Spleen (tissue), 7 donors: ENCODE measurements at regions not wholly inside any gene's neighbourhood (a gene's known extent, or its start where the extent isn't known, plus 50 kb on each side); places are given as distances from the start of the nearest gene placed in this dataset.

Experiments used
- POLR2AphosphoS5 ChIP-seq, 3 donors: sonication (generic); formaldehyde crosslinking; IDR thresholded peaks; one replicate each; pipeline ENCODE4 v1.5.1; 2017; ENCODE audit warnings: antibody characterized with exemption in 3 of 3
- TF ChIP-seq, protein P1 (sequence below), 11 experiments: fragments of 200-600 bp in 7 of 11; fragments of 450-650 bp in 4 of 11; sonication (generic) in 4 of 11; IDR thresholded peaks in 8 of 11; conservative IDR thresholded peaks in 3 of 11; 1 replicate in 7 of 11; 2 replicates in 4 of 11; pipeline versions ENCODE4 v1.4.0 to v1.8.0; 2016 to 2021; ENCODE audit warnings: antibody characterized with exemption in 11 of 11, inconsistent platforms in 4 of 11, mild to moderate bottlenecking in 1 of 11
- donor health status: DM: no; HTN: no; CAD: no; lungs with moderate emphysema.
- donor health status: DM: no; HTN: no; CAD: no.
- donor health status: DM: no; HTN: no; CAD: no.

DNA sequence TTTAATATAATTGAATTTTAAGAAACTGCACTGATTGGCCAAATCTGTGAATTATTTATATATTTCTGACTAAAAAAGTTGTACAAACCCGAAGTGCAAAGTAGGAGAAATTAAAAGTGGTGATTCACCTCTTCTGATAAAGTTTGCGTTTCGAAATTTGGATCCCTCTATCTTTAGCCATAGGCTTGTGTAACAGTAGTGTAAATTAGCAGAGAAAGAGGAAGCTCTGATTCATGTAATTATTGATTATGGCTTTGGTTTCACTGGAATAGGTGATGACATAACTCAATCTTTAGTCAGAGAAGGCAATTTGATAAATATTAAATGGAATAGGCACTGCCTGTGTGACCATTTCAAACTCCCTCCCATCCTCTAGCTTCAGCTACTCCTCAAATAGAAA, 717.8 kb upstream of the PCDH7 start:
- no peak for TF ChIP-seq POLR2AphosphoS5 (IDR thresholded peaks at IDR 0.05)
- TF ChIP-seq, protein P1, sequence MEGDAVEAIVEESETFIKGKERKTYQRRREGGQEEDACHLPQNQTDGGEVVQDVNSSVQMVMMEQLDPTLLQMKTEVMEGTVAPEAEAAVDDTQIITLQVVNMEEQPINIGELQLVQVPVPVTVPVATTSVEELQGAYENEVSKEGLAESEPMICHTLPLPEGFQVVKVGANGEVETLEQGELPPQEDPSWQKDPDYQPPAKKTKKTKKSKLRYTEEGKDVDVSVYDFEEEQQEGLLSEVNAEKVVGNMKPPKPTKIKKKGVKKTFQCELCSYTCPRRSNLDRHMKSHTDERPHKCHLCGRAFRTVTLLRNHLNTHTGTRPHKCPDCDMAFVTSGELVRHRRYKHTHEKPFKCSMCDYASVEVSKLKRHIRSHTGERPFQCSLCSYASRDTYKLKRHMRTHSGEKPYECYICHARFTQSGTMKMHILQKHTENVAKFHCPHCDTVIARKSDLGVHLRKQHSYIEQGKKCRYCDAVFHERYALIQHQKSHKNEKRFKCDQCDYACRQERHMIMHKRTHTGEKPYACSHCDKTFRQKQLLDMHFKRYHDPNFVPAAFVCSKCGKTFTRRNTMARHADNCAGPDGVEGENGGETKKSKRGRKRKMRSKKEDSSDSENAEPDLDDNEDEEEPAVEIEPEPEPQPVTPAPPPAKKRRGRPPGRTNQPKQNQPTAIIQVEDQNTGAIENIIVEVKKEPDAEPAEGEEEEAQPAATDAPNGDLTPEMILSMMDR (IDR thresholded peaks at IDR 0.05 in 8 of 11, conservative IDR thresholded peaks at IDR 0.05 in 3 of 11), result no peak
